ENCODE measurements at regions not wholly inside any gene's neighbourhood (a gene's known extent, or its start where the extent isn't known, plus 50 kb on each side); places are given as distances from the start of the nearest gene placed in this dataset.
A peak's percentile ranks its signal among the peaks of the same experiment; 100 is the strongest.

DNA sequence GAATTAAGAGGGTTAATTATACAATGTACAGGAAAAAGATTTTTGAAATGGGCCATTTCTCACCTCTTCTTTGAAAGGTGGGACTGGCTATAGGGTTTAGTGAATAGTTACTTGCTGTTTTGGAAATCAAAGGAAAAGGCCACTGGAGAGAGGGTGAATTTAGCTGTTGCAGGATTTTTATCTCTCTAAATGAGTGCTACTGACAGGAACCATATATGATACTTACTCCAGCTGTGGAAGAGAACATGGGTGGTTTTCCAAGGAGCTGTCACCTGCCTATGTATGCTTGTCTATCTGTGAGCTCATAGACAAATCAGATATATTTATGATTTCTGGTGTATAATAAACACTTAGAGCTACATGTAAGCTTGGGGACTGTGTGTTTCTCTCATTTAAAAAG lies 430.4 kb downstream of the MTX2 start:
- no peak overlapping the region for H4K8ac ChIP-seq (ENCODE audit: low read depth, low read length)
- H2BK5ac ChIP-seq (ENCODE audit: low read length): no peak overlapping the region
- no peaks in the 10 kb centered on the region for H3K4me1 ChIP-seq (ENCODE audit: control insufficient read depth, low read depth, low read length)
- no peaks in the 10 kb centered on the region for H3K27me3 ChIP-seq (ENCODE audit: insufficient read depth, low read length, poor library complexity)
- no peak overlapping the region for H3K4me2 ChIP-seq (ENCODE audit: low read length)
- no peak overlapping the region for H3K27ac ChIP-seq (ENCODE audit: low read depth, low read length)
- no peak overlapping the region for H2AK5ac ChIP-seq (ENCODE audit: low read length)
- H3K4me3 ChIP-seq (ENCODE audit: low read length): no peak overlapping the region
- DNase-seq: no peak
- H3K79me1 ChIP-seq (ENCODE audit: low read length): no peaks in the 10 kb centered on the region
- H2BK15ac ChIP-seq (replicated peaks; ENCODE audit: low read depth): no peak overlapping the region
- no peak overlapping the region for H2BK120ac ChIP-seq (ENCODE audit: low read depth, low read length)
- H3K79me2 ChIP-seq (ENCODE audit: control insufficient read depth, insufficient read depth, low read length): no peaks in the 10 kb centered on the region
- no peak overlapping the region for H4K5ac ChIP-seq (ENCODE audit: low read length)
- no peaks in the 10 kb centered on the region for H3K36me3 ChIP-seq (ENCODE audit: control insufficient read depth, insufficient read depth, low read length)
- H3K18ac ChIP-seq (ENCODE audit: low read length): no peak overlapping the region
- no peak overlapping the region for H3K9ac ChIP-seq (ENCODE audit: low read length)
- H3K23ac ChIP-seq (ENCODE audit: low read length): no peak overlapping the region
- H3K4ac ChIP-seq (ENCODE audit: low read depth, low read length): no peak overlapping the region
- H3K56ac ChIP-seq (ENCODE audit: low read length): no peak overlapping the region

DNA sequence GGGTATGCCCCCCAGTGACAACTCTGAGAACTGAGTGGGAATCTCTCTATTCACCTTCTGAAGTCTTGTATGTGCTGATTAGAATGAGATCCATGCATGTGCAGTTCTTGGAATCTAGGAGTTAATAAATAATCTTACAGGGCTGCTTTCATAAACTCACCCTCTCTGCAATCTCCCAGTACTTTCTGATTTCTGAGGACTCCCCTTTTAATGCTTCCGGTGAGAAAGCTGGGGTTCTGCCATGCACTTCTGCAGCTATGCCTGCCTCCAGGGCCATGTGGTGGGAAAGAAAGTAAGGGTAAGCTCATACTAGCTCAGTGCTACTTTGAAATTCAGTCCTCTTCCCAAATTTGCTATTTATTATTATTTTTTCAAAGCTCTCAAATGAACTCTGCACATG lies 432.9 kb downstream of the MTX2 start:
- no peak overlapping the region for H3K56ac ChIP-seq (ENCODE audit: low read length)
- no CpG with 5 or more reads among the region's 1 CpG for WGBS (ENCODE audit: extremely low coverage, insufficient coverage, low lambda C conversion rate)
- H3K9ac ChIP-seq (ENCODE audit: low read length): no peak overlapping the region

DNA sequence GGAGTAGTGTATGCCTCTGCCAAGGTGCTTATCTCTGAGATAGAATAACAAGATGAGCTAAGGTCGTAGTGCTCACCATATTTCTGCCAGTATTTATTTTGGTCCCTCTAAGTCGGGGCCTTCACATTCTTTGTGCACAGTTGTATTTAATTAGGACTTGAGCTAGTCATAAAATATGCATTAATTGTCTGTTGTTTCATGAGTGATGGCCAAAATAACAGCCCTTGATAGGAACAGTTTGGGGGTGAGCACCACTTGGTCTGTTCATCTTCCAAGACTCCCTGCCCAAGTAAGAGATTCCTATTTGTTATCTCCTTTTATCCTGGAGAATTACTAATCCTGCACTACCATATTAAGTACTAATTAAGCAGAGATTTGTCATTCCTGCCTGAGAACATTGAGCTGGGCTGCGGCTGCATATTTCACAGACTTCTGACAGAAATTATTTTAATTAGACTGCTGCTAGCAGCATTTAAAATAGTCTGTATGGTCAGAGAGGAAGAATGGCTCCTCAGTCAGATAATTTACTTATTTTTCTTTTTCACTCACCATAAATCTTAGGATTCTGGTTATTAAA lies 435.1 kb downstream of the MTX2 start:
- Histone ChIP-seq H4K5ac (ENCODE audit: low read length) (no peak overlapping the region), H3K23ac (ENCODE audit: low read length) (no peak overlapping the region), H3K9ac (ENCODE audit: low read length) (no peak overlapping the region), H2BK120ac (ENCODE audit: low read depth, low read length) (no peak overlapping the region), H3K4ac (ENCODE audit: low read depth, low read length) (no peak overlapping the region), H2BK15ac (replicated peaks; ENCODE audit: low read depth) (no peak overlapping the region), H2BK5ac (ENCODE audit: low read length) (no peak overlapping the region), H3K18ac (ENCODE audit: low read length) (no peak overlapping the region), H3K27me3 (ENCODE audit: insufficient read depth, low read length, poor library complexity) (no peaks in the 10 kb centered on the region), H4K8ac (ENCODE audit: low read depth, low read length) (no peak overlapping the region), H3K79me2 (ENCODE audit: control insufficient read depth, insufficient read depth, low read length) (no peaks in the 10 kb centered on the region), H3K4me1 (ENCODE audit: control insufficient read depth, low read depth, low read length) (no peaks in the 10 kb centered on the region), H3K27ac (ENCODE audit: low read depth, low read length) (no peak overlapping the region), H3K36me3 (ENCODE audit: control insufficient read depth, insufficient read depth, low read length) (no peaks in the 10 kb centered on the region), H3K56ac (ENCODE audit: low read length) (no peak overlapping the region), H3K4me2 (ENCODE audit: low read length) (no peak overlapping the region), H3K79me1 (ENCODE audit: low read length) (no peaks in the 10 kb centered on the region), H2AK5ac (ENCODE audit: low read length) (no peak overlapping the region), H3K4me3 (ENCODE audit: low read length) (no peak overlapping the region)
- DNase-seq: no peak
- WGBS (ENCODE audit: extremely low coverage, insufficient coverage, low lambda C conversion rate): no CpG with 5 or more reads among the region's 3 CpGs

More for the DNA sequence above, 432.9 kb downstream of the MTX2 start:
- Histone ChIP-seq H3K4ac (ENCODE audit: low read depth, low read length) (no peak overlapping the region), H2AK5ac (ENCODE audit: low read length) (no peak overlapping the region), H3K79me1 (ENCODE audit: low read length) (no peaks in the 10 kb centered on the region), H3K4me2 (ENCODE audit: low read length) (no peak overlapping the region), H4K8ac (ENCODE audit: low read depth, low read length) (no peak overlapping the region), H3K79me2 (ENCODE audit: control insufficient read depth, insufficient read depth, low read length) (no peaks in the 10 kb centered on the region), H3K23ac (ENCODE audit: low read length) (no peak overlapping the region), H3K27me3 (ENCODE audit: insufficient read depth, low read length, poor library complexity) (no peaks in the 10 kb centered on the region), H2BK15ac (replicated peaks; ENCODE audit: low read depth) (no peak overlapping the region), H2BK5ac (ENCODE audit: low read length) (no peak overlapping the region), H3K27ac (ENCODE audit: low read depth, low read length) (no peak overlapping the region), H3K36me3 (ENCODE audit: control insufficient read depth, insufficient read depth, low read length) (no peaks in the 10 kb centered on the region), H3K18ac (ENCODE audit: low read length) (no peak overlapping the region), H4K5ac (ENCODE audit: low read length) (no peak overlapping the region), H2BK120ac (ENCODE audit: low read depth, low read length) (no peak overlapping the region), H3K4me1 (ENCODE audit: control insufficient read depth, low read depth, low read length) (no peaks in the 10 kb centered on the region), H3K4me3 (ENCODE audit: low read length) (no peak overlapping the region)
- no peak for DNase-seq

DNA sequence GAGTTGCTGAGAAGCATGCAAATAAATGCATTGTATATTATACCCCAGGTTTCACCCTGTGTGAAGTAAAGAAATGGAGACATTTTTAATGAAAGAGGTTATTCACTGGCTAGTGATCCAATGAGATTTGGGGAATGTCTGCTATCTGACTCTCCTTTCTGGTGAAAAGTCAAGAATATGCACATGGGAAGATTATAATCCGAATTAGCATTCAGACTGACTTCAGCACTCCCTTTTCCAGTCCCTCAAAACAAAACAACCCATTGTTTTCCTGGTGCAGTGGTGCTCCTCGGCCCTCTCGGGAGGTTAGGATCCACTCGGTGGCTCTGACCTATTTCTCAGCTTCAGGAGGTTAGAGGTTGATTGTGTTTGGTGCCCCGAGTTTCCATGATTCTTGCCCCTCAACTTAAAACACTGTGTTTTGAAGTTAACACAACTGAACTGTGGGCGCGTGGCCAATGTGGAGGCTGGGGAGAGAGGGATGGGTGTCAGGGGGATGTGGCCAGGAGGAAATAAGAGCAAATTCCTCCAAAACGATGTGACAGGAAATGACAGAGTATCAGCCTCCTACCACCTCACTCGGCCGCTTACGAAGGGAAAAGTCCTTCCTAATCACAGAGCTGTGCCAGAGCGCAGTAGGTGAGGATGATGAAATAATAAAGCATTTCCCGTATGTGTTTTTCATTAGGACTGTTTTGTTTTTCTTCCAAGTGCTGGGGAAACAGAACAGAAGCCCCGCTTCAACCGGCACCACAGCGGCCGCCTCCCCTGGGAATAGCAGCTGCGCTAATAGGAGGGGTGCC lies 440.1 kb downstream of the MTX2 start:
- Histone ChIP-seq H3K23ac (ENCODE audit: low read length) (no peak overlapping the region), H3K79me1 (ENCODE audit: low read length) (no peaks in the 10 kb centered on the region), H2BK5ac (ENCODE audit: low read length) (no peak overlapping the region), H4K5ac (ENCODE audit: low read length) (no peak overlapping the region), H3K27me3 (ENCODE audit: insufficient read depth, low read length, poor library complexity) (no peaks in the 10 kb centered on the region), H3K9ac (ENCODE audit: low read length) (no peak overlapping the region), H3K56ac (ENCODE audit: low read length) (no peak overlapping the region), H3K79me2 (ENCODE audit: control insufficient read depth, insufficient read depth, low read length) (no peaks in the 10 kb centered on the region), H2AK5ac (ENCODE audit: low read length) (no peak overlapping the region), H3K4me3 (ENCODE audit: low read length) (no peak overlapping the region), H2BK15ac (replicated peaks; ENCODE audit: low read depth) (no peak overlapping the region), H3K4me1 (ENCODE audit: control insufficient read depth, low read depth, low read length) (no peaks in the 10 kb centered on the region), H3K18ac (ENCODE audit: low read length) (no peak overlapping the region), H3K4ac (ENCODE audit: low read depth, low read length) (no peak overlapping the region), H3K4me2 (ENCODE audit: low read length) (no peak overlapping the region), H3K27ac (ENCODE audit: low read depth, low read length) (no peak overlapping the region), H2BK120ac (ENCODE audit: low read depth, low read length) (no peak overlapping the region), H4K8ac (ENCODE audit: low read depth, low read length) (no peak overlapping the region), H3K36me3 (ENCODE audit: control insufficient read depth, insufficient read depth, low read length) (no peaks in the 10 kb centered on the region)
- peak; percentile 24 for DNase-seq
- WGBS (ENCODE audit: extremely low coverage, insufficient coverage, low lambda C conversion rate): no CpG with 5 or more reads among the region's 18 CpGs

DNA sequence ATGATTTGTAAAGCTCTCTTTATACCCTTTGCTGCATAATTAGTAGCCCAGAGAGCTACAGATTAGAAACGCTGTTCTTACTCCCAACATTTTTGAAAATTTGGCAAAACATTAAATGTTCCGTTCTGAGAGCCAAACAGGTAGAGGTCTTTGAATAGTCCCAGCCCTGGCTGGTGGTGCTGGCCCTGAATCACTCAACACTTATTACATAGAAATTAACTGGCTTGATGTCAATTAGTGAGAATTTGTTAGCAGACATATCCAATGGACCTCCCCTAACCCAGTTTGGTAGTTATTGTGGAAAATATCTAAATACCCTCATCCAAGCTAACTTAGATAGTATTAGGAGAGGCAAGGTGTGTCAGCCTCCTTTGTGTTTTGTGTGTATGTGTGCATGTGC lies 440.7 kb downstream of the MTX2 start:
- Histone ChIP-seq H3K9ac (ENCODE audit: low read length) (no peak overlapping the region), H3K27me3 (ENCODE audit: insufficient read depth, low read length, poor library complexity) (no peaks in the 10 kb centered on the region), H3K4me2 (ENCODE audit: low read length) (no peak overlapping the region), H3K4me3 (ENCODE audit: low read length) (no peak overlapping the region), H3K79me1 (ENCODE audit: low read length) (no peaks in the 10 kb centered on the region), H2AK5ac (ENCODE audit: low read length) (no peak overlapping the region), H3K79me2 (ENCODE audit: control insufficient read depth, insufficient read depth, low read length) (no peaks in the 10 kb centered on the region), H2BK15ac (replicated peaks; ENCODE audit: low read depth) (no peak overlapping the region), H3K36me3 (ENCODE audit: control insufficient read depth, insufficient read depth, low read length) (no peaks in the 10 kb centered on the region), H4K5ac (ENCODE audit: low read length) (no peak overlapping the region), H3K4ac (ENCODE audit: low read depth, low read length) (no peak overlapping the region), H3K4me1 (ENCODE audit: control insufficient read depth, low read depth, low read length) (no peaks in the 10 kb centered on the region), H2BK120ac (ENCODE audit: low read depth, low read length) (no peak overlapping the region), H4K8ac (ENCODE audit: low read depth, low read length) (no peak overlapping the region), H3K27ac (ENCODE audit: low read depth, low read length) (no peak overlapping the region), H3K18ac (ENCODE audit: low read length) (no peak overlapping the region), H3K23ac (ENCODE audit: low read length) (no peak overlapping the region), H3K56ac (ENCODE audit: low read length) (no peak overlapping the region), H2BK5ac (ENCODE audit: low read length) (no peak overlapping the region)
- WGBS (ENCODE audit: extremely low coverage, insufficient coverage, low lambda C conversion rate): no CpG with 5 or more reads among the region's 2 CpGs
- DNase-seq: no peak
